ENCODE measurements at regions not wholly inside any gene's neighbourhood (a gene's known extent, or its start where the extent isn't known, plus 50 kb on each side); places are given as distances from the start of the nearest gene placed in this dataset.

- Mint-ChIP-seq H3K9me3 (no peaks in the 10 kb centered on the region), H3K4me1 (no peaks in the 10 kb centered on the region), H3K27me3 (peaks cover 2% of the 10 kb centered on the region), H3K27ac (no peak overlapping the region), H3K4me3 (no peak overlapping the region), H3K36me3 (ENCODE audit: low read depth) (no peaks in the 10 kb centered on the region)
- CTCF ChIA-PET = no interaction called here
- ATAC-seq (ENCODE audit: low read depth) (no peak), DNase-seq (no peak)
- TF ChIP-seq CTCF (IDR thresholded peaks at IDR 0.05) = no peak
- POLR2A ChIA-PET = no interaction called here
- intact Hi-C loops (cut with micrococcal nuclease) = no loop called here
Measured at GRCh38 chr6:21496196-21496595, 97.4 kb upstream of the SOX4 start.

GRCh38 chr6:21496706-21497105 lies 96.8 kb upstream of the SOX4 start:
- intact Hi-C loops (cut with micrococcal nuclease) = no loop called here
- Mint-ChIP-seq H3K27me3 (peaks cover 2% of the 10 kb centered on the region), H3K27ac (no peak overlapping the region), H3K4me3 (no peak overlapping the region), H3K4me1 (no peaks in the 10 kb centered on the region), H3K36me3 (ENCODE audit: low read depth) (no peaks in the 10 kb centered on the region), H3K9me3 (no peaks in the 10 kb centered on the region)
- ChIA-PET POLR2A (no interaction called here), CTCF (no interaction called here)
- DNase-seq = no peak
- no peak for TF ChIP-seq CTCF (IDR thresholded peaks at IDR 0.05)
- ATAC-seq (ENCODE audit: low read depth) = no peak

DNA sequence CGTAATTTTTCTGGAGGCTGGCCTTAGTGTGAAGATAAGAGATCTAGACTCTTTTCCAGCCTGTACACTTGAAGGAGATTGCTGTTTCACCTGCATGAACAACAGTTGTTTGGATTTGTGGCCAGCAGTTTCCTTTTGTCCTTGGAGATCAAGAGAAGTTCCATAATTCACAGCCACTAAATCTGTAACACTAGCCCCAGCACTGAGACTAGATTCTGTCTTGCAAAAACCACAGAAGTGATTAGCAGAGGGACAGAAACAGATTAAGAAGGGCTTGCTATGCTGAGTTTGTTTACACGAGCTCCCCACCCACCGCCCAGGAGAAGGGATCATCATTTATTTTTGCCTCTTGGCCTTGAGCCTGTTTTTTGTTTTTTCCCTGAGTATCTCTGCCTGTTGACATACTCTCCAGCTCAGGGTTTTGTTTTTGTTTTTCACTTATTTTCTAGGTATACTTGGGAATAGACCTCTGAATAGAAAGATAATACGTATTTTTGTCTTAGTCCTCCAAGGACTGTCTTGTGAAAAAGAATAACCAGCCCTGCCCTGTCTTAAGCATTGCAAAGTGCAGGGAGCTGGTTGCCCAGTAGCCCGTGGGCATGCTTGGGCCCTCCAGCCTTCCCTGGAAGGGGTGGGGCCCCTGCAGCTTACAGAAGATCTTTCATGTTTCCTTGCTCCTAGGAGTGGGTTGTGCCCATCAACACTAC lies 93.1 kb upstream of the SOX4 start:
- TF ChIP-seq CTCF (IDR thresholded peaks at IDR 0.05) = no peak
- ATAC-seq (ENCODE audit: low read depth) (no peak), DNase-seq (no peak)
- Mint-ChIP-seq H3K4me1 (no peaks in the 10 kb centered on the region), H3K4me3 (no peak overlapping the region), H3K27me3 (peaks cover 2% of the 10 kb centered on the region), H3K36me3 (ENCODE audit: low read depth) (no peaks in the 10 kb centered on the region), H3K9me3 (no peaks in the 10 kb centered on the region), H3K27ac (no peak overlapping the region)
- intact Hi-C loops (cut with micrococcal nuclease) = no loop called here
- ChIA-PET CTCF (no interaction called here), POLR2A (no interaction called here)

GRCh38 chr6:21501021-21501354 lies 92.6 kb upstream of the SOX4 start:
- Mint-ChIP-seq H3K4me1 (no peaks in the 10 kb centered on the region), H3K9me3 (no peaks in the 10 kb centered on the region), H3K27ac (no peak overlapping the region), H3K27me3 (peaks cover 2% of the 10 kb centered on the region), H3K36me3 (ENCODE audit: low read depth) (no peaks in the 10 kb centered on the region), H3K4me3 (no peak overlapping the region)
- ATAC-seq (ENCODE audit: low read depth) = no peak
- DNase-seq = no peak
- TF ChIP-seq CTCF (IDR thresholded peaks at IDR 0.05) = no peak
- intact Hi-C loops (cut with micrococcal nuclease) = no loop called here
- ChIA-PET POLR2A (no interaction called here), CTCF (no interaction called here)

- intact Hi-C loops (cut with micrococcal nuclease) = no loop called here
- Mint-ChIP-seq H3K4me3 (no peak overlapping the region), H3K36me3 (ENCODE audit: low read depth) (no peaks in the 10 kb centered on the region), H3K9me3 (no peaks in the 10 kb centered on the region), H3K27ac (no peak overlapping the region), H3K27me3 (peaks cover 2% of the 10 kb centered on the region), H3K4me1 (no peaks in the 10 kb centered on the region)
- no peak for DNase-seq
- TF ChIP-seq CTCF (IDR thresholded peaks at IDR 0.05) = no peak
- ATAC-seq (ENCODE audit: low read depth) = no peak
- ChIA-PET POLR2A (no interaction called here), CTCF (no interaction called here)
Measured at GRCh38 chr6:21501815-21502214, 91.7 kb upstream of the SOX4 start.
